Activated naive CD4-positive, alpha-beta T cell treated with anti-CD3 and anti-CD28 coated beads for 36 hours (primary cell): ENCODE measurements at regions not wholly inside any gene's neighbourhood (a gene's known extent, or its start where the extent isn't known, plus 50 kb on each side); places are given as distances from the start of the nearest gene placed in this dataset.
"Not testable (repeated sequence)": the region's sequence is repeated elsewhere in the genome, so short reads cannot be mapped to it uniquely, and the experiment has no call there.

Experiments used
- CTCF ChIA-PET: fragments of 350-600 bp; sonication (Branson Sonifier 250); formaldehyde crosslinking; loops from one replicate; lab custom pipeline; 2021; ENCODE audit warnings: antibody characterized with exemption; lab: Charles Lee
- DNase-seq: peaks from one replicate; pipeline ENCODE4 v3.0.0-alpha.2; 2020
- H3K27ac Mint-ChIP-seq: one replicate; pipeline ENCODE4 v1.8.0; 2021; ENCODE audit warnings: mild to moderate bottlenecking, mixed read lengths
- H3K27me3 Mint-ChIP-seq: one replicate; pipeline ENCODE4 v1.8.0; 2021; ENCODE audit warnings: low read depth, mixed read lengths
- H3K36me3 Mint-ChIP-seq: one replicate; pipeline ENCODE4 v1.8.0; 2021; ENCODE audit warnings: low read depth, mixed read lengths
- H3K4me1 Mint-ChIP-seq: one replicate; pipeline ENCODE4 v1.8.0; 2021; ENCODE audit warnings: low read depth, mixed read lengths
- H3K4me3 Mint-ChIP-seq: one replicate; pipeline ENCODE4 v1.8.0; 2021; ENCODE audit warnings: mild to moderate bottlenecking, moderate library complexity, mixed read lengths
- H3K9me3 Mint-ChIP-seq: one replicate; pipeline ENCODE4 v1.8.0; 2021; ENCODE audit warnings: mixed read lengths
- intact Hi-C: fragments of 100-400 bp; cut with micrococcal nuclease; formaldehyde crosslinking; loops from one replicate; pipeline ENCODE4 v1.15.1; 2023

GRCh38 chr12:127790376-127790775 is 476.6 kb upstream of the TMEM132C start:
- CTCF ChIA-PET: no interaction called here
- no peak overlapping the region for H3K27ac Mint-ChIP-seq
- H3K4me1 Mint-ChIP-seq: no peaks in the 10 kb centered on the region
- intact Hi-C loops: no loop called here
- peaks cover 2% of the 10 kb centered on the region for H3K27me3 Mint-ChIP-seq
- H3K9me3 Mint-ChIP-seq: peaks cover 2% of the 10 kb centered on the region
- H3K4me3 Mint-ChIP-seq: no peak overlapping the region
- no peaks in the 10 kb centered on the region for H3K36me3 Mint-ChIP-seq
- no peak for DNase-seq

GRCh38 chr12:127791217-127791616 is 475.8 kb upstream of the TMEM132C start:
- Mint-ChIP-seq H3K27me3 (peaks cover 2% of the 10 kb centered on the region), H3K36me3 (no peaks in the 10 kb centered on the region), H3K4me3 (no peak overlapping the region), H3K27ac (no peak overlapping the region), H3K9me3 (peaks cover 2% of the 10 kb centered on the region), H3K4me1 (no peaks in the 10 kb centered on the region)
- DNase-seq: no peak
- intact Hi-C loops: no loop called here
- CTCF ChIA-PET: no interaction called here

DNA sequence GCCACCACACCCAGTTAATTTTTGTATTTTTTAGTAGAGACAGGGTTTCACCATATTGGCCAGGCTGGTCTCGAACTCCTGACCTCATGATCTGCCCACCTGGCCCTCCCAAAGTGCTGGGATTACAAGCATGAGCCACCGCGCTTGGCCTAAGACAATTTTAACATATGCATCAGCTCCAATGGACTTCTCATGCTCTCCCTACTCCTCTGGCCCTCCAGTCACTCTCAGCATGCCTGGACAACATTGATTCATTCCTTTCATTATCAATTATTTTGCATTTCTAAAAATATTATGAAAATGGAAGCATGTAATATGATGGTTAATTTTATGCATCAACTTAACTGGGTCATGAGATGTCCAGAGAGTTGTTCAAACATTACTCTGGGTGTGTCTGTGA is 469.1 kb upstream of the TMEM132C start:
- intact Hi-C loops: no loop called here
- H3K9me3 Mint-ChIP-seq: no peaks in the 10 kb centered on the region
- no peak for DNase-seq
- H3K4me1 Mint-ChIP-seq: no peaks in the 10 kb centered on the region
- no peaks in the 10 kb centered on the region for H3K36me3 Mint-ChIP-seq
- no peak overlapping the region for H3K4me3 Mint-ChIP-seq
- H3K27ac Mint-ChIP-seq: no peak overlapping the region
- CTCF ChIA-PET: no interaction called here
- no peaks in the 10 kb centered on the region for H3K27me3 Mint-ChIP-seq

- no peak overlapping the region for H3K27ac Mint-ChIP-seq
- no peaks in the 10 kb centered on the region for H3K27me3 Mint-ChIP-seq
- H3K36me3 Mint-ChIP-seq: no peaks in the 10 kb centered on the region
- CTCF ChIA-PET: no interaction called here
- no peaks in the 10 kb centered on the region for H3K9me3 Mint-ChIP-seq
- H3K4me3 Mint-ChIP-seq: no peak overlapping the region
- intact Hi-C loops: no loop called here
- H3K4me1 Mint-ChIP-seq: no peaks in the 10 kb centered on the region
- DNase-seq: no peak
Observed at GRCh38 chr12:127802271-127802670, 464.7 kb upstream of the TMEM132C start.

GRCh38 chr12:127803545-127803944 is 463.4 kb upstream of the TMEM132C start:
- intact Hi-C loops: no loop called here
- no peak overlapping the region for H3K4me3 Mint-ChIP-seq
- CTCF ChIA-PET: interaction anchor here (0.6 kb wide), 1 partner anchor 1491 kb away, joined by 3 read pairs; no protein-coding TSS in a partner anchor

DNA sequence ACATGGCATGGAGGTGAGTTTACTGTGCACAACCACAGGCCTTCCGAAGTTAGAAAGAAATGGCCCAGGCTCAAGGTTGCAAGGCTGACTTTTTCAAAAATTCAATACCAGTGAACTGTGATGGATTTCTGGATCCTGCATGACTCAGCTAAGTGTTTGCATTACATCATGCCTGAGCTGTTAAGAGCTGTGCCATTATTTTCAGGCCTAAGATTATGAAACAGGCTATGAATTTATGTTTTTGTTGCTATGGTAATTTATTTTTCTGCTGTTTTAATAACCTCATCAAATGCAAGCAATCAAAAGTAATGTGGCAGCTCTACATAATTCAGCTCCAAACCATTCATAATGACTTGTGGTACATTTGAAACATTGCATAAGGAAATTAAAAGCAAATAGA is 457.7 kb upstream of the TMEM132C start:
- no peaks in the 10 kb centered on the region for H3K27me3 Mint-ChIP-seq
- DNase-seq: no peak
- no peak overlapping the region for H3K4me3 Mint-ChIP-seq
- H3K27ac Mint-ChIP-seq: no peak overlapping the region
- CTCF ChIA-PET: no interaction called here
- peaks cover 1% of the 10 kb centered on the region for H3K9me3 Mint-ChIP-seq
- no peaks in the 10 kb centered on the region for H3K4me1 Mint-ChIP-seq
- H3K36me3 Mint-ChIP-seq: no peaks in the 10 kb centered on the region
- intact Hi-C loops: no loop called here

More at GRCh38 chr12:127803545-127803944, 463.4 kb upstream of the TMEM132C start:
- Mint-ChIP-seq H3K9me3 (no peaks in the 10 kb centered on the region), H3K4me1 (no peaks in the 10 kb centered on the region), H3K27ac (no peak overlapping the region), H3K36me3 (no peaks in the 10 kb centered on the region), H3K27me3 (no peaks in the 10 kb centered on the region)
- DNase-seq: no peak

DNA sequence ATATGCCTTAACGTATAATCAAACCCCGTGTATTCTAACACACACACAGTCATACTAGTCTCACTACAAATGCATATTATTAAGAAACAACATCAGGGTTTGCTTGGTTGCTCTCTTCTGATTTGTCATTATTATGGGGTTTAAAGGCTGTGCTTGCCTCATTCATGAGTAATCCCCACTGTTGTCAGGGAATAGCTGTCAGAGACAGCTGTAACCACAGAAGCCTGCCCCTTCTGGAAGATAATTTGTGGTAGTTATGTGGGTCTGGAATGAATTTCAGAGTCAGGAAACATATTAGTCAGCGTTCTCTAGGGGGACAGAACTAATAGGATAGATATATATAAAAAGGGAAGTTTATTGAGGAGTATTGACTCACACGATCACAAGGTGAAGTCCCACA is 456.9 kb upstream of the TMEM132C start:
- Mint-ChIP-seq H3K9me3 (peaks cover 1% of the 10 kb centered on the region), H3K36me3 (no peaks in the 10 kb centered on the region), H3K4me3 (no peak overlapping the region), H3K27me3 (no peaks in the 10 kb centered on the region), H3K27ac (no peak overlapping the region), H3K4me1 (no peaks in the 10 kb centered on the region)
- DNase-seq: no peak
- intact Hi-C loops: no loop called here
- CTCF ChIA-PET: no interaction called here

DNA sequence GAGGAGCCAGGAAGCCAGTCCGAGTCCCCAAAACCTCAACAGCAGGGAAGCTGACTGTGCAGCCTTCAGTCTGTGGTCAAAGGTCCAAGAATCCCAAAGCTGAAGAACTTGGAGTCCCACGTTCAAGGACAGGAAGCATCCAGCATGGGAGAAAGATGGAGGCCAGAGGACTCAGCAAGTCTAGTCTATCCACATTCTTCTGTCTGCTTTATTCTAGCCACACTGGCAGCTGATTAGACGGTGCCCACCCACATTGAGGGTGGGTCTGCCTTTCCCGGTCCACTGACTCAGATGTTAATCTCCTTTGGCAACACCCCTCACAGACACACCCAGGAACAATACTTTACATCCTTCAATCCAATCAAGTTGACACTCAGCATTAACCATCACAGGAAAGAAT is 456.5 kb upstream of the TMEM132C start:
- intact Hi-C loops, CTCF ChIA-PET, H3K36me3 Mint-ChIP-seq, H3K4me1 Mint-ChIP-seq, H3K27ac Mint-ChIP-seq, H3K4me3 Mint-ChIP-seq, H3K9me3 Mint-ChIP-seq, H3K27me3 Mint-ChIP-seq, DNase-seq: not testable (repeated sequence)

GRCh38 chr12:127811988-127812387 is 455.0 kb upstream of the TMEM132C start:
- intact Hi-C loops: no loop called here
- H3K27me3 Mint-ChIP-seq: no peaks in the 10 kb centered on the region
- CTCF ChIA-PET: no interaction called here

DNA sequence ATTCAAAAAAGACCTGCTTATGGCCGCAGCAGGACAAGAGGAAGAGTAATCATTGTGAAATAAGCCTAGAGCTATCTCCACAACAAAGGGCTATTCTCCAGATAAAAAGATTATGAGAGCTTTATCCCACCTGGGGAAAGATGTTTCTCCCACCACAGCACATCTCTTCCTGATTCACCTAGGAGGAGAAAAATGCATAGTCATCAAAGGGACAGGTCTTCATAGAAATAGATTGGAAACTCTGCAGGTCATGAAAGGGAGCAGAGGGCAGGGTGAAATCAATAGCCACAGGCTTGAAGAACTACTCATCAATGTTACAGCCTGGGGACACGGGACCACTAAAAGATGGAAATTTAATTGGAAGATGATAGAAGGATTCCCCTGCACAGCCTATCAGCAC is 453.8 kb upstream of the TMEM132C start:
- no peak for DNase-seq
- Mint-ChIP-seq H3K27me3 (no peaks in the 10 kb centered on the region), H3K4me1 (no peaks in the 10 kb centered on the region), H3K27ac (no peak overlapping the region), H3K4me3 (no peak overlapping the region), H3K36me3 (no peaks in the 10 kb centered on the region), H3K9me3 (peaks cover 7% of the 10 kb centered on the region)
- CTCF ChIA-PET: no interaction called here
- intact Hi-C loops: no loop called here

More at GRCh38 chr12:127811988-127812387, 455.0 kb upstream of the TMEM132C start:
- H3K9me3 Mint-ChIP-seq: peaks cover 4% of the 10 kb centered on the region
- no peak for DNase-seq
- no peaks in the 10 kb centered on the region for H3K36me3 Mint-ChIP-seq
- no peaks in the 10 kb centered on the region for H3K4me1 Mint-ChIP-seq
- no peak overlapping the region for H3K27ac Mint-ChIP-seq
- H3K4me3 Mint-ChIP-seq: no peak overlapping the region

- no peak for DNase-seq
- no peaks in the 10 kb centered on the region for H3K27me3 Mint-ChIP-seq
- no peaks in the 10 kb centered on the region for H3K36me3 Mint-ChIP-seq
- no peaks in the 10 kb centered on the region for H3K4me1 Mint-ChIP-seq
- no peak overlapping the region for H3K27ac Mint-ChIP-seq
- H3K9me3 Mint-ChIP-seq: peaks cover 12% of the 10 kb centered on the region
- CTCF ChIA-PET: no interaction called here
- no peak overlapping the region for H3K4me3 Mint-ChIP-seq
- intact Hi-C loops: no loop called here
Observed at GRCh38 chr12:127819056-127819455, 447.9 kb upstream of the TMEM132C start.

- Mint-ChIP-seq H3K27ac (no peak overlapping the region), H3K4me3 (no peak overlapping the region), H3K9me3 (peaks cover 16% of the 10 kb centered on the region), H3K27me3 (no peaks in the 10 kb centered on the region), H3K4me1 (no peaks in the 10 kb centered on the region), H3K36me3 (no peaks in the 10 kb centered on the region)
- CTCF ChIA-PET: no interaction called here
- intact Hi-C loops: no loop called here
- DNase-seq: no peak
Observed at GRCh38 chr12:127820271-127820670, 446.7 kb upstream of the TMEM132C start.

DNA sequence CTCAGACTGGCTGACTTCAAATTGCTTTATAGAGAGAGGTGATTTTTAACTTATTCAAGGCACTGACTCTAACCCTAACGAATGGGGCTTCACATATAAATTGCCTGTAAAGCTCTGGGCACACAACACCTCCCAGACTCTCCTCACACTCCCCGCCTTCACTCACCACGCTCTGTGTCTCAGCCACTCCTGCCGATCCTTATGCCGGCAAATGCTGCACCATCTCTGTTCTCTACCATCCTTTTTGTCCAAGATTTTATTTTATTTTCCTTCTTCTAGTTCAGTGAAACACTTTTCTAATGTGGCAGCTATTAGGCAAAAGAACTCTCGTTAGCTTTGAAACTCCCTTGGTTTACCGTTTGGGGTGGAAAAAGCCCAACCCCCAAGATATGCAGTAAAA is 446.1 kb upstream of the TMEM132C start:
- no peaks in the 10 kb centered on the region for H3K4me1 Mint-ChIP-seq
- CTCF ChIA-PET: no interaction called here
- no peaks in the 10 kb centered on the region for H3K27me3 Mint-ChIP-seq
- no peak for DNase-seq
- intact Hi-C loops: no loop called here
- no peaks in the 10 kb centered on the region for H3K36me3 Mint-ChIP-seq
- H3K27ac Mint-ChIP-seq: no peak overlapping the region
- no peak overlapping the region for H3K4me3 Mint-ChIP-seq
- H3K9me3 Mint-ChIP-seq: peaks cover 14% of the 10 kb centered on the region
